ENCODE measurements at regions not wholly inside any gene's neighbourhood (a gene's known extent, or its start where the extent isn't known, plus 50 kb on each side); places are given as distances from the start of the nearest gene placed in this dataset.

- H3K27me3 Mint-ChIP-seq = no peaks in the 10 kb centered on the region
- Histone ChIP-seq H3K9me3 (ENCODE audit: control insufficient read depth in 1 of 2, insufficient read depth in 1 of 2, low read length in 2 of 2) (no peaks in the 10 kb centered on the region), H3K4me1 (ENCODE audit: insufficient read depth, low read length) (no peaks in the 10 kb centered on the region), H3K27ac (ENCODE audit: low read depth in 1 of 2, low read length in 2 of 2) (no peak overlapping the region), H3K27me3 (ENCODE audit: control insufficient read depth in 1 of 2, insufficient read depth in 2 of 2, low read length in 2 of 2) (no peaks in the 10 kb centered on the region), H3K36me3 (ENCODE audit: insufficient read depth, low read length) (no peaks in the 10 kb centered on the region), H3K4me3 (ENCODE audit: low read length) (no peak overlapping the region)
- TF ChIP-seq, protein P1, sequence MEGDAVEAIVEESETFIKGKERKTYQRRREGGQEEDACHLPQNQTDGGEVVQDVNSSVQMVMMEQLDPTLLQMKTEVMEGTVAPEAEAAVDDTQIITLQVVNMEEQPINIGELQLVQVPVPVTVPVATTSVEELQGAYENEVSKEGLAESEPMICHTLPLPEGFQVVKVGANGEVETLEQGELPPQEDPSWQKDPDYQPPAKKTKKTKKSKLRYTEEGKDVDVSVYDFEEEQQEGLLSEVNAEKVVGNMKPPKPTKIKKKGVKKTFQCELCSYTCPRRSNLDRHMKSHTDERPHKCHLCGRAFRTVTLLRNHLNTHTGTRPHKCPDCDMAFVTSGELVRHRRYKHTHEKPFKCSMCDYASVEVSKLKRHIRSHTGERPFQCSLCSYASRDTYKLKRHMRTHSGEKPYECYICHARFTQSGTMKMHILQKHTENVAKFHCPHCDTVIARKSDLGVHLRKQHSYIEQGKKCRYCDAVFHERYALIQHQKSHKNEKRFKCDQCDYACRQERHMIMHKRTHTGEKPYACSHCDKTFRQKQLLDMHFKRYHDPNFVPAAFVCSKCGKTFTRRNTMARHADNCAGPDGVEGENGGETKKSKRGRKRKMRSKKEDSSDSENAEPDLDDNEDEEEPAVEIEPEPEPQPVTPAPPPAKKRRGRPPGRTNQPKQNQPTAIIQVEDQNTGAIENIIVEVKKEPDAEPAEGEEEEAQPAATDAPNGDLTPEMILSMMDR (IDR thresholded peaks at IDR 0.05) = no peak
- no peak for DNase-seq
- H3K4me1 Mint-ChIP-seq (ENCODE audit: low read depth) = no peaks in the 10 kb centered on the region
- ChIA-PET POLR2A (no interaction called here), CTCF (no interaction called here)
- H3K4me3 Mint-ChIP-seq = no peak overlapping the region
- H3K36me3 Mint-ChIP-seq (ENCODE audit: low read depth) = no peaks in the 10 kb centered on the region
- intact Hi-C loops (cut with DNase I, micrococcal nuclease) = no loop called here
- no peak for ATAC-seq (ENCODE audit: poor library complexity)
- no peaks in the 10 kb centered on the region for H3K9me3 Mint-ChIP-seq
- no peak overlapping the region for H3K27ac Mint-ChIP-seq
These were observed 173.9 kb downstream of the EPM2A start for GRCh38 chr6:145561095-145562072.

DNA sequence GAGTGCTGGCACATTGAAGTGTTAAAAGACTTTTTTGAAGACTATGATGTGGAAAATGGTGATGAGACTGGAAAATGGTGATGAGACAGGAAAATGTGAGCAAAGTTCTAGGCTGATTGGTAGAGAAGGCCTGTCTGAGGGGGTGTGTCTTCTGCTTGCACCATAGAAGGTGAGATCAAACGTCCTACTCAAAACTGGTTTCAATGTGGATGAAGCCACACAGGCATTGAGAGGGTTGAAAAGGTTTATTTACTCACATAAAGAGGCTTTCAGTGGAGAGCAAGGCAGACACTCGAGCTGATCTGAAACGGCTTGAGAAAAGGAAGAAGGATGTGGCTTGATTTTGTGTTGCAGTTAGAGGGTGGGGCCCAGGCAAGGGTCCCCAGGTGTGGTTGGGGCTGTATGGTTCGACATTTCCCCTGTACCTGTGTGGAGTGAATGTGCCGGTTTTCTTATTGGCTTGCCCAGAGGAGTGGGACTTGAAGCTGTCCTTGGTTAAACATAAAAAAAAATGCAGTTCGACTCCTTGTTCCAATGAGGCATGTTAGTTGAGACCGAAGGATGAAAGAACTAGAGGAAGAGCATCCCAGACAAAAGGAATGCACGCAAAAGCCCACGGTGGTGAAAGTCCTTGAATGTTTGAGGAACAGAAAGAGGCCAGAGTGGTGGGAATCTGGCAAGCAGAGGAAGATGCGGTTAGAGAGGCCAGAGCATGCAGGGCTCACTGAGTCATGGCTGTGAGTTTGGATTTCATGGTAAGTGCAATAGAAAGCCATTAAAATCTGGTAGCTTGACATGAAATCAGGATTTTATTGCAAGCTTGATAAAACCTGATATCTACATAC lies 172.3 kb downstream of the EPM2A start:
- Histone ChIP-seq H3K27me3 (ENCODE audit: control insufficient read depth in 1 of 2, insufficient read depth in 2 of 2, low read length in 2 of 2) (no peaks in the 10 kb centered on the region), H3K4me1 (ENCODE audit: insufficient read depth, low read length) (no peaks in the 10 kb centered on the region), H3K36me3 (ENCODE audit: insufficient read depth, low read length) (no peaks in the 10 kb centered on the region), H3K9me3 (ENCODE audit: control insufficient read depth in 1 of 2, insufficient read depth in 1 of 2, low read length in 2 of 2) (no peaks in the 10 kb centered on the region), H3K27ac (ENCODE audit: low read depth in 1 of 2, low read length in 2 of 2) (no peak overlapping the region), H3K4me3 (ENCODE audit: low read length) (no peak overlapping the region)
- CTCF ChIA-PET = no interaction called here
- no peaks in the 10 kb centered on the region for H3K9me3 Mint-ChIP-seq
- TF ChIP-seq, protein P1 (IDR thresholded peaks at IDR 0.05) = no peak
- POLR2A ChIA-PET = no interaction called here
- H3K36me3 Mint-ChIP-seq (ENCODE audit: low read depth) = no peaks in the 10 kb centered on the region
- no peak for DNase-seq
- no peaks in the 10 kb centered on the region for H3K27me3 Mint-ChIP-seq
- ATAC-seq (ENCODE audit: poor library complexity) = no peak
- no peaks in the 10 kb centered on the region for H3K4me1 Mint-ChIP-seq (ENCODE audit: low read depth)
- no peak overlapping the region for H3K27ac Mint-ChIP-seq
- no peak overlapping the region for H3K4me3 Mint-ChIP-seq
- intact Hi-C loops (cut with DNase I, micrococcal nuclease) = no loop called here

GRCh38 chr6:145564553-145564952 lies 170.8 kb downstream of the EPM2A start:
- no peak for DNase-seq
- Histone ChIP-seq H3K36me3 (ENCODE audit: insufficient read depth, low read length) (no peaks in the 10 kb centered on the region), H3K4me1 (ENCODE audit: insufficient read depth, low read length) (no peaks in the 10 kb centered on the region), H3K27me3 (ENCODE audit: control insufficient read depth in 1 of 2, insufficient read depth in 2 of 2, low read length in 2 of 2) (no peaks in the 10 kb centered on the region), H3K9me3 (ENCODE audit: control insufficient read depth in 1 of 2, insufficient read depth in 1 of 2, low read length in 2 of 2) (no peaks in the 10 kb centered on the region), H3K27ac (ENCODE audit: low read depth in 1 of 2, low read length in 2 of 2) (no peak overlapping the region), H3K4me3 (ENCODE audit: low read length) (no peak overlapping the region)
- no peaks in the 10 kb centered on the region for H3K9me3 Mint-ChIP-seq
- TF ChIP-seq, protein P1 (IDR thresholded peaks at IDR 0.05) = no peak
- POLR2A ChIA-PET = no interaction called here
- CTCF ChIA-PET = no interaction called here
- H3K27ac Mint-ChIP-seq = no peak overlapping the region
- intact Hi-C loops (cut with DNase I, micrococcal nuclease) = no loop called here
- H3K4me1 Mint-ChIP-seq (ENCODE audit: low read depth) = no peaks in the 10 kb centered on the region
- no peak for ATAC-seq (ENCODE audit: poor library complexity)
- no peaks in the 10 kb centered on the region for H3K27me3 Mint-ChIP-seq
- no peaks in the 10 kb centered on the region for H3K36me3 Mint-ChIP-seq (ENCODE audit: low read depth)
- no peak overlapping the region for H3K4me3 Mint-ChIP-seq

Measured in CD4-positive, alpha-beta T cell (primary cell).